GM21737 (cell line): ENCODE measurements at regions not wholly inside any gene's neighbourhood (a gene's known extent, or its start where the extent isn't known, plus 50 kb on each side); places are given as distances from the start of the nearest gene placed in this dataset.
"Not testable (repeated sequence)": the region's sequence is repeated elsewhere in the genome, so short reads cannot be mapped to it uniquely, and the experiment has no call there.

ENCODE experiments used
- ATAC-seq: cut with Tn5 transposase; IDR thresholded peaks from one replicate; pipeline ENCODE4 v1.9.1; 2021; ENCODE audit warnings: mild to moderate bottlenecking, moderate library complexity; ENCODE audit not compliant: unreplicated experiment

GRCh38 chr3:70744536-70744935 is 432.1 kb upstream of the MDFIC2 start:
- no peak for ATAC-seq

GRCh38 chr3:70743754-70744153 is 431.3 kb upstream of the MDFIC2 start:
- no peak for ATAC-seq

GRCh38 chr3:70742081-70742480 is 429.6 kb upstream of the MDFIC2 start:
- ATAC-seq = no peak

GRCh38 chr3:70740872-70741271 is 428.4 kb upstream of the MDFIC2 start:
- ATAC-seq = no peak

- ATAC-seq = no peak
Measured at GRCh38 chr3:70740071-70740470, 427.6 kb upstream of the MDFIC2 start.

GRCh38 chr3:70738291-70738681 is 425.8 kb upstream of the MDFIC2 start:
- ATAC-seq = no peak

GRCh38 chr3:70737666-70738290 is 425.3 kb upstream of the MDFIC2 start:
- ATAC-seq = no peak

GRCh38 chr3:70736009-70736408 is 423.6 kb upstream of the MDFIC2 start:
- no peak for ATAC-seq

- no peak for ATAC-seq
Measured at GRCh38 chr3:70734756-70735155, 422.3 kb upstream of the MDFIC2 start.

GRCh38 chr3:70731046-70731445 is 418.6 kb upstream of the MDFIC2 start:
- no peak for ATAC-seq

- ATAC-seq = no peak
Measured at GRCh38 chr3:70729845-70730244, 417.4 kb upstream of the MDFIC2 start.

GRCh38 chr3:70728311-70728710 is 415.9 kb upstream of the MDFIC2 start:
- ATAC-seq = no peak

- ATAC-seq = no peak
Measured at GRCh38 chr3:70726961-70727360, 414.5 kb upstream of the MDFIC2 start.

- ATAC-seq = no peak
Measured at GRCh38 chr3:70726096-70726938, 413.9 kb upstream of the MDFIC2 start.

GRCh38 chr3:70722018-70722417 is 409.6 kb upstream of the MDFIC2 start:
- no peak for ATAC-seq

GRCh38 chr3:70716832-70717231 is 404.4 kb upstream of the MDFIC2 start:
- ATAC-seq = no peak

- no peak for ATAC-seq
Measured at GRCh38 chr3:70712449-70713082, 400.1 kb upstream of the MDFIC2 start.

GRCh38 chr3:70703305-70704102 is 391.1 kb upstream of the MDFIC2 start:
- ATAC-seq = no peak

GRCh38 chr3:70702132-70702531 is 389.7 kb upstream of the MDFIC2 start:
- no peak for ATAC-seq

- no peak for ATAC-seq
Measured at GRCh38 chr3:70684701-70685100, 372.3 kb upstream of the MDFIC2 start.

- not testable (repeated sequence) for ATAC-seq
Measured at GRCh38 chr3:70675810-70676209, 363.4 kb upstream of the MDFIC2 start.
